Colon (tissue), 2 donors: ENCODE measurements at regions not wholly inside any gene's neighbourhood (a gene's known extent, or its start where the extent isn't known, plus 50 kb on each side); places are given as distances from the start of the nearest gene placed in this dataset.
A peak's percentile ranks its signal among the peaks of the same experiment; 100 is the strongest.

Experiments
- FAIRE-seq: peaks from 2 replicates; lab custom pipeline; 2012; peaks lifted over from hg19 to GRCh38; lab: Jason Lieb, UNC
- donor health status: control.
- donor health status: control.

- FAIRE-seq, result no peak
Measured at GRCh38 chr3:177994976-177995375, 541.3 kb upstream of the KCNMB2 start.

GRCh38 chr3:177995381-177996085 is 540.7 kb upstream of the KCNMB2 start:
- FAIRE-seq, result peak; percentile 28

GRCh38 chr3:178001670-178002101 is 534.5 kb upstream of the KCNMB2 start:
- FAIRE-seq, result no peak

GRCh38 chr3:178002113-178002512 is 534.1 kb upstream of the KCNMB2 start:
- no peak for FAIRE-seq

- no peak for FAIRE-seq
Measured at GRCh38 chr3:178003756-178004155, 532.5 kb upstream of the KCNMB2 start.

- FAIRE-seq, result no peak
Measured at GRCh38 chr3:178005961-178006360, 530.3 kb upstream of the KCNMB2 start.

GRCh38 chr3:178010306-178010705 is 525.9 kb upstream of the KCNMB2 start:
- no peak for FAIRE-seq

- no peak for FAIRE-seq
Measured at GRCh38 chr3:178019645-178020044, 516.6 kb upstream of the KCNMB2 start.

- no peak for FAIRE-seq
Measured at GRCh38 chr3:178022599-178022998, 513.6 kb upstream of the KCNMB2 start.

GRCh38 chr3:178028933-178029332 is 507.3 kb upstream of the KCNMB2 start:
- FAIRE-seq, result no peak

GRCh38 chr3:178036451-178037144 is 499.6 kb upstream of the KCNMB2 start:
- FAIRE-seq, result no peak

- no peak for FAIRE-seq
Measured at GRCh38 chr3:178041931-178042330, 494.3 kb upstream of the KCNMB2 start.

GRCh38 chr3:178042376-178042775 is 493.9 kb upstream of the KCNMB2 start:
- no peak for FAIRE-seq

GRCh38 chr3:178043084-178043483 is 493.2 kb upstream of the KCNMB2 start:
- no peak for FAIRE-seq

- FAIRE-seq, result no peak
Measured at GRCh38 chr3:178044320-178044719, 491.9 kb upstream of the KCNMB2 start.

- FAIRE-seq, result no peak
Measured at GRCh38 chr3:178047496-178047895, 488.7 kb upstream of the KCNMB2 start.

- no peak for FAIRE-seq
Measured at GRCh38 chr3:178048768-178049167, 487.5 kb upstream of the KCNMB2 start.

- FAIRE-seq, result no peak
Measured at GRCh38 chr3:178054471-178054870, 481.8 kb upstream of the KCNMB2 start.

- no peak for FAIRE-seq
Measured at GRCh38 chr3:178055939-178056338, 480.3 kb upstream of the KCNMB2 start.

GRCh38 chr3:178056868-178057267 is 479.4 kb upstream of the KCNMB2 start:
- no peak for FAIRE-seq

- no peak for FAIRE-seq
Measured at GRCh38 chr3:178058629-178059028, 477.6 kb upstream of the KCNMB2 start.

GRCh38 chr3:178059119-178059518 is 477.1 kb upstream of the KCNMB2 start:
- no peak for FAIRE-seq

- no peak for FAIRE-seq
Measured at GRCh38 chr3:178059836-178060235, 476.4 kb upstream of the KCNMB2 start.

GRCh38 chr3:178060407-178060806 is 475.8 kb upstream of the KCNMB2 start:
- FAIRE-seq, result no peak
